Breast epithelium (tissue), 4 donors: ENCODE measurements at regions not wholly inside any gene's neighbourhood (a gene's known extent, or its start where the extent isn't known, plus 50 kb on each side); places are given as distances from the start of the nearest gene placed in this dataset.

ENCODE experiments used
- DNase-seq, 2 donors: peaks; one replicate each; pipeline ENCODE4 v3.0.0-alpha.2; 2019; ENCODE audit warnings: low spot score in 2 of 2
- H3K27ac ChIP-seq, 2 donors: fragments of 200-600 bp; sonication (generic) in 1 of 2; one replicate each; pipeline ENCODE4 v1.5.1; 2016 to 2019; ENCODE audit warnings: mild to moderate bottlenecking in 1 of 2
- H3K27me3 ChIP-seq, 2 donors: fragments of 200-600 bp; sonication (generic) in 1 of 2; one replicate each; pipeline versions ENCODE4 v1.5.1 to v1.6.0; 2017 to 2019; ENCODE audit warnings: control low read depth in 1 of 2, mild to moderate bottlenecking in 1 of 2
- H3K36me3 ChIP-seq: fragments of 200-600 bp; one replicate; pipeline ENCODE4 v1.5.1; 2019
- H3K4me1 ChIP-seq, 2 donors: fragments of 200-600 bp; sonication (generic); one replicate each; pipeline ENCODE4 v1.5.1; 2016 to 2019; ENCODE audit warnings: control low read depth in 1 of 2
- H3K4me3 ChIP-seq, 3 donors: fragments of 200-600 bp; sonication (generic); 1 replicate in 2 of 3; 2 replicates in 1 of 3; pipeline ENCODE4 v1.5.1; 2016 to 2019; ENCODE audit warnings: mild to moderate bottlenecking in 3 of 3, moderate library complexity in 2 of 3
- H3K9me3 ChIP-seq, 2 donors: fragments of 200-600 bp; sonication (generic) in 1 of 2; one replicate each; pipeline ENCODE4 v1.5.1; 2016 to 2019; ENCODE audit warnings: control low read depth in 1 of 2
- POLR2A ChIP-seq: fragments of 450-650 bp; IDR thresholded peaks from one replicate; pipeline ENCODE4 v1.6.1; 2016; ENCODE audit warnings: antibody characterized with exemption, mild to moderate bottlenecking, moderate library complexity
- POLR2AphosphoS5 ChIP-seq, 3 donors: sonication (generic); formaldehyde crosslinking; IDR thresholded peaks; one replicate each; pipeline ENCODE4 v1.6.1; 2017; ENCODE audit warnings: antibody characterized with exemption in 3 of 3
- intact Hi-C: fragments of 100-400 bp; cut with DNase I; formaldehyde crosslinking; loops from one replicate; pipeline ENCODE4 v1.15.1; 2023; ENCODE audit warnings: low total_unique reads
- TF ChIP-seq, protein P1 (sequence below), 3 donors: fragments of 450-650 bp; IDR thresholded peaks; one replicate each; pipeline ENCODE4 v1.5.1; 2016 to 2017; ENCODE audit warnings: antibody characterized with exemption in 3 of 3, mild to moderate bottlenecking in 3 of 3, moderate library complexity in 3 of 3

DNA sequence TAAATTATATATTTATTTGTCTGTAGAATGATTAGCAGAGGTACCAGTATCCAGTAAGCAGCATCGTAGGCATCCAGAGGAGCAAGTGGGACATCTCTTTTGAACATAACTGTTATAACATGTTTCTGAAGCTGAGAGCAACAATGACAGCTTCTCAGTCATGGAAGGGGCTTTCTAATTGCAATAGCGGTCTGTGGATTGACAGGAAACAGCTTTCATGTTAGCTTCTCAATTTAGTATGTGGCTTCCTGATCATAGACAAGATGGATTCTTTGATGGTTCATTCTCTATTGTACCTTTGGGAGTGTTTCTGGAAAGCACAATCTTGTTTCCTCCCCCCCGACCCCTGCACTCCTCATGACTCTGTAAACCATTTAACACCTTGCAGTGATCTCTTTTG is 434.6 kb upstream of the GNPDA2 start:
- H3K36me3 ChIP-seq: no peaks in the 10 kb centered on the region
- H3K9me3 ChIP-seq: no peaks in the 10 kb centered on the region
- no peak for DNase-seq
- no peak overlapping the region for H3K4me3 ChIP-seq
- no peak overlapping the region for H3K27ac ChIP-seq
- no peaks in the 10 kb centered on the region for H3K4me1 ChIP-seq
- no peaks in the 10 kb centered on the region for H3K27me3 ChIP-seq
- intact Hi-C loops: no loop called here
- no peak for TF ChIP-seq POLR2AphosphoS5 (IDR thresholded peaks at IDR 0.05)
- TF ChIP-seq, protein P1, sequence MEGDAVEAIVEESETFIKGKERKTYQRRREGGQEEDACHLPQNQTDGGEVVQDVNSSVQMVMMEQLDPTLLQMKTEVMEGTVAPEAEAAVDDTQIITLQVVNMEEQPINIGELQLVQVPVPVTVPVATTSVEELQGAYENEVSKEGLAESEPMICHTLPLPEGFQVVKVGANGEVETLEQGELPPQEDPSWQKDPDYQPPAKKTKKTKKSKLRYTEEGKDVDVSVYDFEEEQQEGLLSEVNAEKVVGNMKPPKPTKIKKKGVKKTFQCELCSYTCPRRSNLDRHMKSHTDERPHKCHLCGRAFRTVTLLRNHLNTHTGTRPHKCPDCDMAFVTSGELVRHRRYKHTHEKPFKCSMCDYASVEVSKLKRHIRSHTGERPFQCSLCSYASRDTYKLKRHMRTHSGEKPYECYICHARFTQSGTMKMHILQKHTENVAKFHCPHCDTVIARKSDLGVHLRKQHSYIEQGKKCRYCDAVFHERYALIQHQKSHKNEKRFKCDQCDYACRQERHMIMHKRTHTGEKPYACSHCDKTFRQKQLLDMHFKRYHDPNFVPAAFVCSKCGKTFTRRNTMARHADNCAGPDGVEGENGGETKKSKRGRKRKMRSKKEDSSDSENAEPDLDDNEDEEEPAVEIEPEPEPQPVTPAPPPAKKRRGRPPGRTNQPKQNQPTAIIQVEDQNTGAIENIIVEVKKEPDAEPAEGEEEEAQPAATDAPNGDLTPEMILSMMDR (IDR thresholded peaks at IDR 0.05): no peak
- TF ChIP-seq POLR2A: no peak

DNA sequence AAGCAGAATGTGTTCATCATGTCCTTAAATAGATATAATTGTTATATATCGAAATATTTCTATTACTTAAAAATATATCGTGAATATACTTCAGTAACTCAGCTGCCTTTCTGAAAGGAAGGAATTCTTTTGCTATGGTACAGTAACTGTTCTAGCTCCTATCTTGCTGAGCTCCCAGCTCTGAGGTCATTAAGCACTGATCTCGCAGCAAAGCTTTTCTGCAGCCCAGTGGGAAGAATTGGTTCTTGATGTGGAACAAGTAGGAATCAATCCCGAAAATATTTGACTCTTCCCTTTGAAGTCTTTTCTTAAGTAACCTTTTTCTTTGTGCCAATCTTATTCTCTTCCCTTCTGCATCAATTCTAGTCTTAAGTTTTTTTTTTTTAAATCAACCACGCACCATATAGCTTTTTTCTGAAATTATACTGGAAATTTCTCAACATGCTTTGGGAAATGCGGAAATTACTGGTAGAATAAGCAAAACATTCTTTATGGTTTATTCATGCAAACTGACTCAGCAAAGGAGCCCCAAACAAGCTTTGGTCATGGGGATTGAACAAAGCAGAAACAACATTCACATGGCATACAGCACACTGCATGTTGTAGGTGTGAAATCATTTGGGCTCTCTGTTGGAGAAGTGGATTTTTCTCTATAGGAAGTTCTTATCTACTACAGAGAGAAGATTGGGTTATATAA is 428.9 kb upstream of the GNPDA2 start:
- Histone ChIP-seq H3K9me3 (no peaks in the 10 kb centered on the region), H3K4me3 (no peak overlapping the region), H3K27me3 (no peaks in the 10 kb centered on the region), H3K27ac (no peak overlapping the region), H3K36me3 (no peaks in the 10 kb centered on the region), H3K4me1 (no peaks in the 10 kb centered on the region)
- no peak for TF ChIP-seq POLR2A
- TF ChIP-seq, protein P1 (IDR thresholded peaks at IDR 0.05): no peak
- no peak for TF ChIP-seq POLR2AphosphoS5 (IDR thresholded peaks at IDR 0.05)
- intact Hi-C loops: no loop called here
- DNase-seq: no peak

DNA sequence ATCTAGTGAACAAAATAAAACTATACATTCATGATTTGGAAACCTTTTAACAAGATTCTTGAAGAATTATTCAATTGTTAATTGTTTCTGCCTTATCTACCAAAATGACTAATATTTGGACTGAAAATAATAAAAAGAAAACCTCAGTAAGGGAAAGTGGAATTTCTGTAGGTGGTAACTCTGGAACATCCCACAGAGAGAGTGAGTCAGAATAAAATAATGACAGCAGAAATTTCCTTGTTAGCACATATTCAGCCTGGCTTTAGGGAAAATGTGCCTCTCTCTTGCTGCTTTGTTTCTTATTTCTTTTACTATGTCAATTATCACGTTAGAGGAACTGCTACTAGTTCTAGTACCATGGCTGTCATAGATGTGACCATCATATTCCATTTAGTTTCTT is 421.5 kb upstream of the GNPDA2 start:
- no peak for DNase-seq
- Histone ChIP-seq H3K36me3 (no peaks in the 10 kb centered on the region), H3K27me3 (no peaks in the 10 kb centered on the region), H3K27ac (no peak overlapping the region), H3K4me1 (no peaks in the 10 kb centered on the region), H3K4me3 (no peak overlapping the region), H3K9me3 (no peaks in the 10 kb centered on the region)
- no peak for TF ChIP-seq POLR2AphosphoS5 (IDR thresholded peaks at IDR 0.05)
- no peak for TF ChIP-seq POLR2A
- TF ChIP-seq, protein P1 (IDR thresholded peaks at IDR 0.05): no peak
- intact Hi-C loops: no loop called here

DNA sequence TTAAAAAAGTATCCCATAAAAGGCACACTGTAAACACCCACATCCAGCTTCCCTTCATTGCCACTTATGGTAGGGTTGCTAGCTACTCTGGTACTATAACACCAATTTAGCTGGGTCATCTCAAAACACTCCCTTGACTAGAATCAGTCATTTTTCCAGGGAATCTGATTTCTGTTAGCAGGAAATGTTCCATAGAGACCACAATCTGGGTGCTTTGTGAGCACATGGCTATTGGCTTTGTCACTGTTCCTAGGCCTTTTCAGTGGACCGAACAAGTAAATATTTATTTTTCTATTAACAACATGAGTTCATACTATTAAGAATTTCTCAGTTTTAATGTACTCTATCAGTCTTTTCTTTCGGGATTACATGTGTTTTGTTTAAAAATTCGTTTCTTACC is 404.7 kb upstream of the GNPDA2 start:
- no peak overlapping the region for H3K4me3 ChIP-seq
- H3K27me3 ChIP-seq: no peaks in the 10 kb centered on the region
- H3K36me3 ChIP-seq: no peaks in the 10 kb centered on the region
- no peaks in the 10 kb centered on the region for H3K9me3 ChIP-seq
- intact Hi-C loops: no loop called here
- TF ChIP-seq POLR2A (no peak), POLR2AphosphoS5 (IDR thresholded peaks at IDR 0.05) (no peak)
- TF ChIP-seq, protein P1 (IDR thresholded peaks at IDR 0.05): no peak
- no peak overlapping the region for H3K27ac ChIP-seq
- no peaks in the 10 kb centered on the region for H3K4me1 ChIP-seq
- DNase-seq: no peak

DNA sequence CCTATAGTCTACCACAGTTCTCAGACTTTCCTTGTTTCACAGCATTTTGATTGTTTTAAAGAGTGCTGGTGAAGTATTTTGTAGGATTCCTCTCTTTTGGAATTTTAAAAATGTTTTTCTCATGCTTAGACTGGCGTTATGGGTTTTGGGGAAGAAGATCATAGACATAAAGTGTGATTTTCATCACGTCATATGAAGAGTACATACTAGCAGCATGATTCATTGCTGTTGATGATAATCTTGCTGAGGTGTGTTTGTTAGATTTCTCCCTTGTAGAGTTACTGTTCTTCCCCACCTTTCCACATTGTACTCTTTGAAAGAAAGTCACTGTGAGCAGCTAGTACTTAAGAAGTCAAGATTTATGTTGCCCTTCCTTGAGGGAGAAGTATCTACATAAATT is 396.1 kb upstream of the GNPDA2 start:
- no peak overlapping the region for H3K4me3 ChIP-seq
- H3K27ac ChIP-seq: no peak overlapping the region
- no peaks in the 10 kb centered on the region for H3K9me3 ChIP-seq
- H3K36me3 ChIP-seq: no peaks in the 10 kb centered on the region
- TF ChIP-seq POLR2A (no peak), POLR2AphosphoS5 (IDR thresholded peaks at IDR 0.05) (no peak)
- TF ChIP-seq, protein P1 (IDR thresholded peaks at IDR 0.05): no peak
- no peaks in the 10 kb centered on the region for H3K4me1 ChIP-seq
- intact Hi-C loops: no loop called here
- H3K27me3 ChIP-seq: no peaks in the 10 kb centered on the region
- DNase-seq: no peak
